OCI-LY1 (cell line): ENCODE measurements at regions not wholly inside any gene's neighbourhood (a gene's known extent, or its start where the extent isn't known, plus 50 kb on each side); places are given as distances from the start of the nearest gene placed in this dataset.

ENCODE experiments used
- H2AFZ ChIP-seq: fragments of 200-600 bp; sonication (generic), shearing (Covaris generic); 2 replicates; pipeline ENCODE4 v1.6.0; 2014; ENCODE audit warnings: antibody characterized with exemption, mild to moderate bottlenecking, low read length
- H3F3A ChIP-seq: fragments of 200-600 bp; sonication (generic), shearing (Covaris generic); 2 replicates; pipeline ENCODE4 v1.6.0; 2014; ENCODE audit warnings: mild to moderate bottlenecking, antibody characterized with exemption, low read length, moderate library complexity; ENCODE audit not compliant: insufficient read depth
- H3K27ac ChIP-seq: fragments of 200-600 bp; sonication (generic); 2 replicates; pipeline ENCODE4 v1.5.1; 2014; ENCODE audit warnings: low read length, mixed run types, mild to moderate bottlenecking, low read depth; ENCODE audit not compliant: poor library complexity, severe bottlenecking
- H3K27me3 ChIP-seq: fragments of 200-600 bp; sonication (generic); 2 replicates; pipeline ENCODE4 v1.6.0; 2014; ENCODE audit warnings: antibody characterized with exemption, mild to moderate bottlenecking, low read length, moderate library complexity; ENCODE audit not compliant: insufficient read depth
- H3K36me3 ChIP-seq: fragments of 200-600 bp; sonication (generic); 2 replicates; pipeline ENCODE4 v1.6.1; 2014; ENCODE audit warnings: mild to moderate bottlenecking, antibody characterized with exemption, low read length, moderate library complexity, mixed read lengths; ENCODE audit not compliant: insufficient read depth
- H3K4me1 ChIP-seq: fragments of 200-600 bp; sonication (generic); 2 replicates; pipeline ENCODE4 v1.5.1; 2014; ENCODE audit warnings: mild to moderate bottlenecking, low read length, moderate library complexity; ENCODE audit not compliant: insufficient read depth, severe bottlenecking
- H3K4me2 ChIP-seq: fragments of 200-600 bp; sonication (generic), shearing (Covaris generic); 2 replicates; pipeline ENCODE4 v1.6.1; 2014; ENCODE audit warnings: low read length
- H3K4me3 ChIP-seq: fragments of 200-600 bp; sonication (generic); 2 replicates; pipeline ENCODE4 v1.5.1; 2014; ENCODE audit warnings: low read length, low read depth, mild to moderate bottlenecking, mixed read lengths; ENCODE audit not compliant: poor library complexity, severe bottlenecking
- H3K79me2 ChIP-seq: fragments of 200-600 bp; shearing (Covaris generic); 2 replicates; pipeline ENCODE4 v1.6.1; 2016; ENCODE audit warnings: mixed run types, low read length, mixed read lengths; ENCODE audit not compliant: insufficient read depth
- H3K9ac ChIP-seq: fragments of 200-600 bp; sonication (generic), shearing (Covaris generic); 2 replicates; pipeline ENCODE4 v1.6.1; 2014; ENCODE audit warnings: mild to moderate bottlenecking, low read length, mixed read lengths
- H3K9me2 ChIP-seq: fragments of 200-600 bp; sonication (generic), shearing (Covaris generic); 2 replicates; pipeline ENCODE4 v1.6.1; 2014; ENCODE audit warnings: low read depth, mild to moderate bottlenecking, low read length, mixed read lengths
- H3K9me3 ChIP-seq: fragments of 200-600 bp; shearing (Covaris generic); 2 replicates; pipeline ENCODE4 v1.6.1; 2014; ENCODE audit warnings: low read length, mixed read lengths
- H4K20me1 ChIP-seq: fragments of 200-600 bp; sonication (generic), shearing (Covaris generic); 2 replicates; pipeline ENCODE4 v1.6.0; 2016; ENCODE audit warnings: mild to moderate bottlenecking, low read length; ENCODE audit not compliant: insufficient read depth
- EZH2 ChIP-seq: fragments of 200-600 bp; sonication (generic), shearing (Covaris generic); IDR thresholded peaks from 2 replicates; pipeline ENCODE4 v1.8.0; 2017; ENCODE audit warnings: borderline replicate concordance, mixed run types, mild to moderate bottlenecking, antibody characterized with exemption, low read length, moderate library complexity, mixed read lengths
- TF ChIP-seq, protein P1 (sequence below): fragments of 200-600 bp; sonication (generic), shearing (Covaris generic); IDR thresholded peaks from 2 replicates; pipeline ENCODE4 v1.5.1; 2017; ENCODE audit warnings: mild to moderate bottlenecking, antibody characterized with exemption, low read length, moderate library complexity, mixed read lengths

- Histone ChIP-seq H2AFZ (no peak overlapping the region), H4K20me1 (no peaks in the 10 kb centered on the region), H3K27ac (no peak overlapping the region), H3K9ac (no peak overlapping the region), H3K27me3 (no peaks in the 10 kb centered on the region), H3K36me3 (no peaks in the 10 kb centered on the region), H3K4me1 (no peaks in the 10 kb centered on the region), H3K4me3 (no peak overlapping the region), H3K9me3 (no peaks in the 10 kb centered on the region), H3K9me2 (no peaks in the 10 kb centered on the region), H3K4me2 (no peak overlapping the region), H3F3A (no peaks in the 10 kb centered on the region), H3K79me2 (no peaks in the 10 kb centered on the region)
- TF ChIP-seq, protein P1, sequence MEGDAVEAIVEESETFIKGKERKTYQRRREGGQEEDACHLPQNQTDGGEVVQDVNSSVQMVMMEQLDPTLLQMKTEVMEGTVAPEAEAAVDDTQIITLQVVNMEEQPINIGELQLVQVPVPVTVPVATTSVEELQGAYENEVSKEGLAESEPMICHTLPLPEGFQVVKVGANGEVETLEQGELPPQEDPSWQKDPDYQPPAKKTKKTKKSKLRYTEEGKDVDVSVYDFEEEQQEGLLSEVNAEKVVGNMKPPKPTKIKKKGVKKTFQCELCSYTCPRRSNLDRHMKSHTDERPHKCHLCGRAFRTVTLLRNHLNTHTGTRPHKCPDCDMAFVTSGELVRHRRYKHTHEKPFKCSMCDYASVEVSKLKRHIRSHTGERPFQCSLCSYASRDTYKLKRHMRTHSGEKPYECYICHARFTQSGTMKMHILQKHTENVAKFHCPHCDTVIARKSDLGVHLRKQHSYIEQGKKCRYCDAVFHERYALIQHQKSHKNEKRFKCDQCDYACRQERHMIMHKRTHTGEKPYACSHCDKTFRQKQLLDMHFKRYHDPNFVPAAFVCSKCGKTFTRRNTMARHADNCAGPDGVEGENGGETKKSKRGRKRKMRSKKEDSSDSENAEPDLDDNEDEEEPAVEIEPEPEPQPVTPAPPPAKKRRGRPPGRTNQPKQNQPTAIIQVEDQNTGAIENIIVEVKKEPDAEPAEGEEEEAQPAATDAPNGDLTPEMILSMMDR: no peak
- TF ChIP-seq EZH2: no peak
These were observed 1066.5 kb downstream of the GLUD2 start for GRCh38 chrX:122113896-122114295.

DNA sequence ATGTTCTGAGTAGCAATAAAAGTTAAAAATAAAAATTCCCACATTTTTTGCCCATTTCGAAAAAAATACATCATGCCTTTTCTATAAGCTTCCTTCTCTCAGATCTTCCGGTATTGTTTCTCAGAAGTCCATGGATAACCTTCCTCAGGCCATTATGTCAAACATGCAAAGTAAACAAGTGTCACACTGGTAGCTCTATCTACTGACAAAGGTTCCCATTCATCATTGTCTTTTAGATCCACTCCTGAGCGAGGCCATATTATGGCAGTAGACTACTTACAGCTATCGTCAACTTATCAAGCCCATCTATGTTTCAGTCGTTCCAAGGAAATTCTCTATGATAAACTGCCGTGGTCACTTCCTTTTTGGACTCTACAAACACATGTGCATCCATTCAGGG is 1068.2 kb downstream of the GLUD2 start:
- H3K9me3 ChIP-seq: no peaks in the 10 kb centered on the region
- H4K20me1 ChIP-seq: no peaks in the 10 kb centered on the region
- no peaks in the 10 kb centered on the region for H3K27me3 ChIP-seq
- H3F3A ChIP-seq: no peaks in the 10 kb centered on the region
- no peaks in the 10 kb centered on the region for H3K79me2 ChIP-seq
- H3K4me1 ChIP-seq: no peaks in the 10 kb centered on the region
- no peak overlapping the region for H3K4me3 ChIP-seq
- H3K36me3 ChIP-seq: no peaks in the 10 kb centered on the region
- H3K4me2 ChIP-seq: no peak overlapping the region
- TF ChIP-seq, protein P1: no peak
- no peak for TF ChIP-seq EZH2
- no peak overlapping the region for H2AFZ ChIP-seq
- H3K9me2 ChIP-seq: no peaks in the 10 kb centered on the region
- no peak overlapping the region for H3K27ac ChIP-seq
- H3K9ac ChIP-seq: no peak overlapping the region

DNA sequence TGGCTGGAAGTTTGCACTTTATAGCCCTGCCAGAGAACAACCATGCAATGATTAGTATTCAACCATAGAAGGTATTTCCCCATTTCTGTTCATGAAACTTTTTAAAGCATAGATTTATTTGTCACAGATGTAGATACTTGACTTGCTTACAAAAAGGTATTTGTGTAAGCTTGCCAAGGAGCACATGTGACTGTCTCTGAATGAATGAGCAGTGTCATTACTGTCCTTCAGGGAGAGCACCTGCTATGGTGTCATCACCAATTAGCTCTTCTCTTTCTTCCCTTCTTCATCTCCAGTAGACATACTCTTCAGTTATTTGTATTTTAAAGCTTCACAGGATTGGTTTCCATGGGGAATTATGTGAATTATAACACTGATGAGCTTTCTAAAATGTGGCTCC is 1064.7 kb upstream of the GRIA3 start:
- Histone ChIP-seq H3K36me3 (no peaks in the 10 kb centered on the region), H3K9me2 (no peaks in the 10 kb centered on the region), H4K20me1 (no peaks in the 10 kb centered on the region), H3K79me2 (no peaks in the 10 kb centered on the region), H3K4me3 (no peak overlapping the region), H3K27me3 (no peaks in the 10 kb centered on the region), H3K9me3 (no peaks in the 10 kb centered on the region), H3K27ac (no peak overlapping the region), H2AFZ (no peak overlapping the region), H3K4me2 (no peak overlapping the region), H3F3A (no peaks in the 10 kb centered on the region), H3K4me1 (no peaks in the 10 kb centered on the region), H3K9ac (no peak overlapping the region)
- no peak for TF ChIP-seq EZH2
- TF ChIP-seq, protein P1: no peak
